CD4-positive, alpha-beta T cell treated with Interleukin-4 for 1 hour (primary cell): ENCODE measurements at regions not wholly inside any gene's neighbourhood (a gene's known extent, or its start where the extent isn't known, plus 50 kb on each side); places are given as distances from the start of the nearest gene placed in this dataset.

Experiments
- DNase-seq, 2 donors: peaks; one replicate each; pipeline ENCODE4 v3.0.0-alpha.2; 2020 to 2022

DNA sequence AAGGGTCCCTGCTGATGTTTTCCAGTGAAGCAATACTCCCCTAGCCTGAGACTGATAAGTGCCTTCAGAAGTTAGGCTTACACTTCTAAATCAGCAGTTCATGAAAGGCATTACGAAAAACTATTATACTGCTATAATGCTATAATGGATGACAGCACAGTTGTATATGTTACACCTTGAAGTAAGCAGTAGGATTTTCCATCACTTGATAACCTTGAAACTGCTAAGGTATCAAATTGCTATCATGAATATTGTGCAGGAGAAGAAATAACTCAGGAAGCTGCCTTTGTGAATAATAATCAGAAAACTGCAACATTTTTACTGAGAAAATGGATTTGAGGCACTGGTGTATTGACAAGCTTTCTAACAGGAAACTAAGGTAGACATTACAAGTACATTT, 142.3 kb downstream of the HNMT start:
- no peak for DNase-seq

DNA sequence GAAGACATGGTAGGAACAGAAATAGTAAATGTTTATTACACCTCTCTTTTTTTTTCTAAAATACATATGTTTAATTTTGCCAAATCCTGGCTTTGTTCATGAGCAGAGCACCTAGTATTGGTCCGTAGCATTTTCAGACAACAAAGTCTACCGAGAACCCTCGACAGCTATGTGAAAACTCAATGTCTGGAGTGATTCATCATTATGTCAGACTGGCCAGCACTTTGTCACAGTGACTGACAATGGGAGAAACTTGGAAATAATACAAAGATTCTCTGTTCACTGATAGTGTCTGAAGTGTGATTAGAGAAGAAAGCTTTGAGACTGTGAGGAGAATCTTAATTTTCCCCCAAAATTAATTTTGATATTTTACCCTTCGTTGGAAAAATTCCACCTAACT, 143.0 kb downstream of the HNMT start:
- DNase-seq: no peak

DNA sequence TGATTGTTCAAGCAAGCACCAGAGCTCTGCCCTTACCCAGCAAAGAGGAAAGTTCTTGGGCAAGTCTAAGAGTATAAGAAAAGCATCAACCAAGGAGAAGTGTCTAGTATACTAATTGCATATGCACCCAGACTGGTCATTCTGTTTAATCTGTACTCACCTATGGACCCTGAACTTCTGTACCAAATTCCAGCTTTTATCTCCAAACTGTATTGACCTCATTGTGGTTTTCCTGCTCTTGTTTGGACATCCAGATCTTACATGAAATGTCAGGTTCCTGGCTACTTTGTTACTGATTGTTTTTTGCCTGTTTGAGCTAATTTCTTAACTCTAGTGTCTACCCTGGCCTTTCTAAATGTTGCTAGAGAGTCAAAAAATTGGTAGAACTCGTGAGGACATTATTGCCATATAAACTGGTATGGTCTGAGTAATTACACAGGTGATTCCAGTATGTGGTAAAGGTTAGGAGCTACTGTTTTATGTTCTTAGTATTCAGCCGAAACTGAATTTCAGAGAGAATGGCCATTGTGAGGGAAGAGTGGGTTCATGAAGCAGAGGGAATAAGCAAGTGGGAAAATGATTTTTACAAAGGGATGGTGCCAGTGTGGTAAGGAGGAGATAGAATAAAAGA, 146.3 kb downstream of the HNMT start:
- DNase-seq: no peak

DNA sequence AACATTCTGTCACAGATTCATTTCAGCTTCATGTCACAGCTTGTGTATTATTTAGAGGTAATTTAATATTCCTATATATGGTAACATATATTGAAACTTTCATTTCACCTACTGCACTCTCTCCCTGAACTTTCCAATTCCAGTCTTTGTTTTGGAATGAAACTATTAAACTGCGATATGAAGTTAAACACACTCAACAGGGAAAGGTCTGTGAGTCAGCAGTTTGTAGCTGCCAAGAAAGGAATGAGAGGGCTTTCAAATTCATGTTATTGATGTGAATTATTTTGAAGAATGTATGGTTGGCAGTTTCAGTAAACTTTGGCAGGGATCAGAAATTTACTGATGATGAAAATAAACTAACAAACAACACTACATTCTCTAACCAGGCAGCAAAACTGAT, 148.3 kb downstream of the HNMT start:
- DNase-seq: no peak

DNA sequence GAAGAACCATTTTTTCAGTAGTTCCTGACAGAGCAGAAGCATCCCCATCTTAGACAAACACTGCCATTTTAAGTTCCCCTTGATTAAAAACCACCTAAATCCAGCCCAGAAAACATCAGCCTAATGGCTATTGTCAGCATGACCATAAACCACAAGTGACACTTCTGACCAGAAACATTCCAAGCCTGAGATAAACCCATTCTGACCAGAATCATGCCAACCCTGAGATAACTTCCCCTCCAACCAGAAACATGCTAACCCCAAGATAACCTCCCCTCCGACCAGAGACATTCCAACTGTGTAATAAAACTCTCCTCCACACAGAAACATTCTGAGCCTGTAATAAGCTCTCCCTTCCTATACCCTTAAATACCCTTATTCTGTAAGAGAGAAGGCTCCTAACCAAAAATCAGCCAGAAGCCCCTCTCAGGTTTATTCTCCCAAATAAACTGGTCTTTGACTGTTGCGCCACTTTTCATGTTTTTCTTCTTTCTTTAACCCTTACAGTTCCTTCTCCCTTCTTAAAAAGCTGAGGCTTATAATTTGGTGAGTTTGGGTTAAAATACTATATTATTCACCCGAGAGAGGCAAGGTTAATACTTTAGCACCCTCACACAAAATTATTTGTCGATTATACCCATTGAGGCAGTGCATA, 149.7 kb downstream of the HNMT start:
- DNase-seq: no peak

DNA sequence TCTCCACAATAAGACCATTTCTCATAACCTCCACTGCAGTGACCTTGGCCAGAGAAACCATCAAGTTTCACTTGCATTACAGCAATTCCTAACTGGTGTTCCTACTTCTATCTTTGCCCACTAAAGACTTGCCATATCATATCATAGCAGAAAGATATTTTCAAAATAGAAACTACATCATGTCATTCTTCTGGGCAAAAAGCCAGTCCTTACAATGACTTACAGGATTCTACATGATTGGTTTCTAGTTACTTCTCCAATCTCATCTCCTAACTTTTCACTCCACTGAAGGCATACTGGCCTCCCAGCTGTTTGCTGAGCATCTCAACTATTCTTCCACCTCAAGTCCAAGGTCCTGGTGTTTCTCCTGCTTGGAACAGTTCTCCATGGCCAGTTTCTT, 151.4 kb downstream of the HNMT start:
- DNase-seq: no peak

DNA sequence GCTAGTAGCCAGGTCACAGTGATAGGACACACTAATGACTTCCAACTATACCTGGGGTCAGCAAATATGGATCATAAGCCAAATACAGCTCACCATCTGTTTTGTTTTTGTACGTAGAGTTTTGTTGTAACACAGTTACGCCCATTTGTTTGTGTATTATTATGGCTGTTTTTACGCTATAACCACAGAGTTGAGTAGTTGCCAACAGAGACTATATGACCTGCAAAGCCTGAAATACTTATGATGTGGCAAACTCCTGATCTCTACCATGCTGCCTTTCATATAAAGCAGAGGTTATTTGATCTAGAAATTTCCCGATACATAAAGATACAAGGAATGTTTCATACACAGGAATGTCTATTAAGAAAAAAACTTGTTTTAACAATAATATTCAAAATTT, 152.2 kb downstream of the HNMT start:
- no peak for DNase-seq

DNA sequence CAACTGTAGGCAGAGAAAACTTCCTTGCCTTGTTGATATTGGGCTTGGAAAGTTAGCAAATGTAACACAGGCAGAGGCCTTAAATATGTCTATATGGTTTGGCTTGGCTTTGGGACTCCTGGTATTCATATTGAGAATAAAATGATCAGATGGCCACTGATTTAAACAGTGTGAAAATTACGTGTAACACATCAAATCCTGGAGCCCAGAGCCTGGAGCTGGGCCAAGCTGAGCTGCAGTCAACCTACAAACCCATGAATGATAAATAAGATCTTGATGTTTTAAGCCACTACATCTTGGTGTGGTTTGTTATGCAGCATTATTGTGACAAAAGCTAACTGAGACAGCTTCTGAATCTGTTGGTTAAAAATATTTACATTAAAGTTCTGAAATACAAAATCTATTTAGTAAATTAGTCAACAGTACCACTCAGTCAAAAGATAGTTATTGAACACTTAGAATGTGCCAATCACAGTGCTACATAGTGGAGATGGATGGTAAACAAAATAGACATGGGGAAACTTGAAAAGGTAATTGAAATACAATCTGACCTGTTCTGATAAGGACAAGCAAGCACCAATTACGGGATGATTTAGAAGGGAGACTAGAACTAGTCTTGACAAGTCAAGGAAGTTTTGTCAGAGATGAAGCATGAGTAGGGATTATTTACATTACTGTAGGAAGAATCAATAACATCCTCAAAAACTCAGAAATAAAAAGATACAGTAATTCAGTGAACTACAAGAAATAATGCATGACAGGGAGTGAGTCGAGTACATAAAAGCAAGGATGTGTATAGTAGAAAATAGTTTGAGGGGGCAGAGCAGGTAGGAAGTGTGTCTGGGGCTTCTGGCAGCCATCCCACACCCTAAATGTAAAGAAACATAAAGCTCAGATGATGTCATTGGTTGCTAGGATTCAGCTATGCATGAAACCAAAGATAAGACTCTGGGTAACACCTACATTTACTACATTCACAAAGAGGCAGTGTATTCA, 157.7 kb downstream of the HNMT start:
- no peak for DNase-seq

DNA sequence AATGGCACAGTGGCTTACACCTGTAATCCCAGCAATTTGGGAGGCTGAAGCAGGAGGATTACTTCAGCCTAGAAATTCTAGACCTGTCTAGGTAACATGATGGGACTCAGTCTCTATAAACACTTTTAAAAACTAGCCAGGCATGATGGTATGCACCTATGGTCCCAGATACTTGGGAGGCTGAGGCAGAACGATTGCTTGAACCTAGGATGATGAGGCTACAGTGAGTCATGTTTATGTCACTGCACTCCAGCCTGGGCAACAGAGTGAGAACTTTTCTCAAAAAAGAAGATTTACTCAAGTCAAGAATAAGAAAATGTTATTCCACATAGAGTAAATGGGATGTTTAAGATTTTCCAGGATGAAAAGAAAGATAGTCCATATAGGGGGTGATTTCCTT, 158.6 kb downstream of the HNMT start:
- no peak for DNase-seq

DNA sequence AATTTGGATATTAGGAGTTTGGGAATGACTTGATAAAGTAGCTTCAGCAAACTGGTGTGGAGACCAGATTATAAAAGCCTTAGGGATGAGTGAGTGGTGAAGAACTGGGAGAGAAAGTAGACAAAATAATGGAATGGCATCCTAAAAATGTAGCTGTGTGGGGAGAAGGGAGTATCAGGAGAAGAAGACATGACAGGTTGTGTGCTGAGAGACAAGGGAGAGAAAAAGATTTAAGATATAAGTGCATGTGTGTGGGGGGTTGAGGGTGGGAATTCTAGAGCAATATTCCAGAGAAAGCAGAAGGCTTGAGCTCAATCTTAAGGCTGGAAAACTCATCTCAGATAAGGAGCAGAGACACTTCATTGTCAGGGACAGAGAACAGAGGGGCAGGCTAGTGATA, 159.5 kb downstream of the HNMT start:
- DNase-seq: no peak

DNA sequence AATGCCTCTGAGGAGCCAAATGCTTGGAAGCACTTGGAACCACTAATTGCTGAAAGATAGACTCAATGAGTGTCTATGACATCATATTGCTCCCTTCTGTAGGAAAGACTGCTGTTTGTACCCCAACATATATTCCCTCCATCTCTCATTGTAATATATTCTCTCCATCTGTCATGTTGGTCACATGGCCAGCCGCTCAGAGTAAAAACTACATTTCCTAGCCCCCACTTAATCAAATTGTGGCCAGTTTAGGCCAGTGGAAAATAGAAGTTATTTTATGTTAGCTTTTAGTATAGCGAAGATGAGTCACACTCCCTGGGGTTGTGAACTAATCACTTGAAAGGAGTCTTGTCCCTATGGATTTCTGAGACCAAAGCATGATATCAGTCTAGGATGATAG, 160.2 kb downstream of the HNMT start:
- DNase-seq: no peak

DNA sequence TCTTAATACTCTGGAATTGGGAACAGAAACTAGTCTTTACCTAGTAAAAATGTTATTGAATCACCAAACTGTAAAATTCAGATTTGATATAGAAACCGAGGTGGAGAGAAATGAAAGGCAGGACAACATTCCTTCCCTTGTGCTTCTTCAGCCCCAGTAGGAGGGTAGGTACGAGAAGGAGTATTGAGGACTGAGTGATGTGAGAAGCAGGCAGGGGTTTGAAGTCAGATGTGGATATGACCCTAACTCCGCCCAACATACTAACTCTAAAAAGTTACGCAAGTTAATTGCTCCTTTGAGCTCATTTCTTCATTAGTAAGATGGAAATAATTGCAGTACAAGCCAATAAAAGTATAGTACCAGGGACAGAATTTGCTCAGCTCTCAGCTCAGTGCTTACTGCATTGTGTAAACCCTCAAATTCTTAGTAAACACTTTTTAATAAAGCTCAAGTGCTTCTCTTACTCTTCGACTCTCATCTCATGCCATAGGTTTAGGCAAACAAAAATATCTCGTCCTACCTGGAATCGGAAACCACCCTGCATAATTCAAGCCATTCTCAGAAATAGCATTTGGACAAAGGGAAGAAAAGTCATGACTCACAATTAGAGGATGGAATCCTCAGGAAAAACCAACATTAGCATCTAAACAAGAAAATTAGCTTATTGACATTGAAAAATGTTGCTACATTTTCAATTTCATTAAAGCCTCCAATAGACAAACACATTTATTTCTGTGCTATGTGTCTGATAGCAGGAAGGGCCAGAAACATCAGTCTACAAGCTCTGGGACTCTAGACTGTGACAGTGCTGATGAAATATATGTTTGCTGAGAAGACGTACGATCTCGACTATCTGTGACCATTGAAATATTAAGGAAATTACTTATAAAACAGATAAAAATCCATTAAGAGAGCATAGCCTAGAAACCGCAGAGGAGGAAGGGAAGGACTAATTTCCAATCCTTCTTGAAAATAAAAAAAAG, 161.3 kb downstream of the HNMT start:
- DNase-seq: no peak

DNA sequence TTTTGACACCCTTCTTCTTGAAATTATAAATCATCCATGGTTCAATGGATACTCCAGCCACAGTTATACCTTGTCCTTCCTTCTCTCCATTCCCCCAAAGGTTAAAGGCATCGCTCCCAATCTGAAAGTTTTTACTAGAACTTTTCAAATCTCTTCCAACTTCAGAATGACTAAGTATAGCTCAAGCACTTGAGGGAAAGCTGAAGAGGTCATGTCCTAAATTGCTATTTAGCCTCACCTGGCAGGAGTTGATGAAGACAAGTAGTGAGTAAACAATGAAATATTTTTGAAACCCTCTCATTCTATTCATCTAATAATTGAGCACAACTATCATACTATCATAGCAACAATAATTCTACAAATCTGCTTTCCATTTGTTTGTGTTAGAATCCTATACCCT, 167.8 kb downstream of the HNMT start:
- DNase-seq: no peak

DNA sequence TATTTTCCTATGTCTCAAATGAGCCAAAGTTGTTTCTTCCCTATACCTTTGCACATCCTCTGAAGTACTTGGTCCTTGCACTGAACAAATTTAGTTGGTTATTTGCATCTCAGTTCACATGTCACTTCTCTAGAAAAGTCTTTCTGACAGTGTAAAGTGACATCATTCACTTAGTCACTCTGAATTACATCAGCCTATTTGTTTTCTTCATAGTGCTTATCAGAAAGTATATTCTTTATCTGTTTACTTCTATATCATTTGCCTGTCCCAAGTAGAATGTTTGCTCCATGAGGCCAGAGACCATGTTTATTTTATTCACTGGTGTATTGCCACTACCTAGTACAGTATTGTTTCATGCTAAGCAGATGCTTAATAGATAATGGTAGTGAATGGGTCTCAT, 173.7 kb downstream of the HNMT start:
- no peak for DNase-seq

DNA sequence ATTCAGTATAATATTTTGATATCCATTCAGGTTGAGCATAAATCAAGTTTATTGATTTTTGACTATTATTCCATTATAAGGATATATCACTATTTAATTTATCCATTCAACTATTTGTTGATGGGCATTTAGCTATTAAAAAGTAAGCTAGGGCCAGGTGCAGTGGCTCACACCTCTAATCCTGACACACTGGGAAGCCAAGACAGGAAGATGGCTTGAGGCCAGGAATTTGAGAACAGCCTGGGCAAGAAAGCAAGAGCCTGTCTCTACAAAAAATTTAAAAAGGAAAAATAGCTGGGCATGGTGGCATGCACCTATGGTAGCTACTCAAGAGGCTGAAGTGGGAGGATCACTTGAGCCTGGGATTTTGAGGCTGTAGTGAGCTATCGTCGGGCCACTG, 183.5 kb downstream of the HNMT start:
- no peak for DNase-seq

DNA sequence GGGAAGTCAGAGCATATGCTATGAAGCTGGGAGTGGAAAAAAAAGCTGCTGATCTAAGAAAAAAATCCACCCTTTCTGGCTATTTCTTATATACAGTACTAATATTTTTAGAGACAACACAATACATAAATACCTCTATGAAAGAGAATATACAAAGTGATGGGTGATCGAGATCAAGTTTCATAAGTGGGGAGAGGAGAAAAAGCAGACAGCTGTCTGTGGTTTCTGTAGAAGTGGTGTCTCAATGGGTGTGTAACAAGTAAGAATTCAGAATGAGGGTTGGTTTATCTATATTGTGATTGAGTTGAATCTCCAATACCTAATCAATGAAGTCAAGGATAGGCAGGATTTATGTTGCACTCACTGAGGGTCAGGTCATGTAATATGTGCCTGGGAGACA, 191.0 kb downstream of the HNMT start:
- no peak for DNase-seq

DNA sequence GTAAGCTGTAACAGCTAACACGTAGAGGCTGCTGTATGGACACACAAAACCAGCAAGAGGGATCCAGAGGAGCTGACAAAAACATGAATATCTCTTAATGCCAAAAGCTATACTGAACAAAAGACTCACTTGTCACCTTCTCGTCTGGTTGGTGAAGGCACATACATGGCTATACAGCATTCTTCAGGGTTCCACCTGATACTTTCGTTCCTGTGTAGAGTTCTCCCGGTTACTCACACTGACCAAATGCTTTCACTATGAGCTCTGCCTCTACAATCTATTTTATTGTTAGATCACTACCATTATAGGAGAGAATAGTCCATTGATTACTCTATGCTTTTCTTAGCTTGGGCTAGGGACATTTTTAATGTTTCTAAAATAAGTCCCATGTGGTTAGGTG, 193.1 kb downstream of the HNMT start:
- DNase-seq: no peak

DNA sequence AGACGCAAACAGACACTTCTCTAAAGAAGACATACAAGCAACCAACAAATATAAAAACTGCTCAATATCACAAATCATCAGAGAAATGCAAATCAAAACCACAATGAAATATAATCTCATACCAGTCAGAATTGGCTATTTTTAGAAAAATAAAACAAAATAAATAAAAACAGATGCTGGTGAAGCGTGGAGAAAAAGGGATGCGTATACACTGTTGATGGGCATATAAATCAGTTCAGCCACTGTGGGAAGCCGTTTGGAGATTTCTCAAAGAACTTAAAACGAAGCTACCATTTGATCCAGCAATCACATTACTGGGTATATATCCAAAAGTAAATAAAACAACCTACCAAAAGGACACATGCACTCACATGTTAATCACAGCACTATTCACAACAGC, 206.2 kb downstream of the HNMT start:
- DNase-seq: no peak

DNA sequence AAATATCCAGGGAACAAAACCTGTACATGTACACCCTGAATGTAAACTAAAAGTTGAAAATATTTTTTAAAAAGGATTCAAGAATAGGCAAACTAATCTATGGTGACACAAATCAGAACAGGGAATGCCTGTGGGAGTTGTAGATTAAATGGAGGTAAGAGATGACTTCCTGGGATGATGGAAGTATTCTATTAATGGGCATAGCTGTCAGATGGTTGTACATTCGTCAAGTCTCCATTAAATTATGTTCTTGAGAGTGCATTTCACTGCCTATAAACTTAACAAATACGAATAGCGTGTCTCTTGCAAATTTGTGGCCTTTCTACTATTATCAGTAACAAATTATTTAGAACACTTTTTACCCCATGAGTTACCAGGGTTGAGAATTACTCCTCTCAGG, 207.0 kb downstream of the HNMT start:
- DNase-seq: no peak

DNA sequence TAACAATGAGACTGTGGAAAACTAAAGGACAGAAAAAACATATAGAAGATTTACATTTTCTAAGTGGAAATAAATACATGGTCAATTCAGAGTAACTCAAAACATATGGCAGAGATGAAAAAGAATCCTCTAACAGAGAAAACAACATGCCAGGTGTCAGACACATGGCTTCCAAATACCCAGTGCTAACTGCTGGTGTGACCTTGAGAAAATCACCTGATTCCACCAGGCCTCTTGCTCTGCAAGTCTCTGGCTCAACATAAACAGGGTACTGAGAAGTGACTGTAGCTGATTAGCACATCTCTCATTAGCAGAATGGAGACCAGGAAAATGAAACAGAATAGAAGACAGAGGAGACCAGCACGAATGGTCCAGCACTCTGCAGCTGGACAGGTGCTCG, 210.8 kb downstream of the HNMT start:
- no peak for DNase-seq

DNA sequence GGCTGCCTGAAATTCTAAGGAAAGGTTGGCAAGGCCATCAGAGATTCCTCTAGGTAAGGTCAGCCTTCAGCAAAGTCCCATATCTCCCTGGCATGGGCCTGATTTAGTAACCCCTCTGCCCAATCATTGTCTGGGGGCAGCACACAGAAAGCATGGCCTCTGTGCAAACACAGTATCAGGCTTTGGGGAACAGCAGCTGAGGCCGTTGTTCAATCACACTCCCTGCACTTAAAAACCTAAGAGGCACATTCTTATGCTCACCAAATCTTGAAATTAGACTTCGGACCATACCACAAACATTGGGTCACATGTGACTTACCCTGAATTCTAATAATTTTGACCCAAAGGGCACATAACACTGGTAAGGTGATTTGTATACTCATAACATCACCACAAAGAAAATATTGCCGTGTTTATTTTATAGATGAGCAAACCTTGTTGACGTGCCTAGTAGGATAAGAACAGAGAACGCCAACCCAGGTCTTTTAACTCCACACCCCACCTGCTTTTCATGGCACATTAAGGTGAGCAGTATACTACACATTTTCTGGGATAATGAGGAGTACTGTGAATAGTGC, 212.7 kb downstream of the HNMT start:
- DNase-seq: no peak

DNA sequence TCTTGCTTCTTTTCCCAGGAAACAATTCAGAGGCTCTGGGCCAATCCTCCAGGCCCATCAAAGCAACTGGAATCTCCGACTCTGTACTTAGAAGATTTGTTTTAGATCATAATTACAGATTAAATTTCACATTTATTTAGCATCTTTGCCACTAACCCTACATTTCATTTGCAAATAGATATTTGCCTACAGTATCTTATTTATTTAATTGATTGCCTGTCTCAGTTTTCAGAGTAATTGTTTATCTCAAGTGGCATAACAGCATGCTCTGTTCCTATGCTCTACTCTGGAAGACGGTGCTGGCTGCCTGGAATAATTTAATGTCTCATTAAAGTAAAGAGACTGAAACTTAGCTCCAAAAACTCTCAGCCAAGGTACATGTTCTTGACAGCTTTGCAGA, 213.4 kb downstream of the HNMT start:
- DNase-seq: no peak
